ENCODE measurements at regions not wholly inside any gene's neighbourhood (a gene's known extent, or its start where the extent isn't known, plus 50 kb on each side); places are given as distances from the start of the nearest gene placed in this dataset.
A peak's percentile ranks its signal among the peaks of the same experiment; 100 is the strongest.

DNA sequence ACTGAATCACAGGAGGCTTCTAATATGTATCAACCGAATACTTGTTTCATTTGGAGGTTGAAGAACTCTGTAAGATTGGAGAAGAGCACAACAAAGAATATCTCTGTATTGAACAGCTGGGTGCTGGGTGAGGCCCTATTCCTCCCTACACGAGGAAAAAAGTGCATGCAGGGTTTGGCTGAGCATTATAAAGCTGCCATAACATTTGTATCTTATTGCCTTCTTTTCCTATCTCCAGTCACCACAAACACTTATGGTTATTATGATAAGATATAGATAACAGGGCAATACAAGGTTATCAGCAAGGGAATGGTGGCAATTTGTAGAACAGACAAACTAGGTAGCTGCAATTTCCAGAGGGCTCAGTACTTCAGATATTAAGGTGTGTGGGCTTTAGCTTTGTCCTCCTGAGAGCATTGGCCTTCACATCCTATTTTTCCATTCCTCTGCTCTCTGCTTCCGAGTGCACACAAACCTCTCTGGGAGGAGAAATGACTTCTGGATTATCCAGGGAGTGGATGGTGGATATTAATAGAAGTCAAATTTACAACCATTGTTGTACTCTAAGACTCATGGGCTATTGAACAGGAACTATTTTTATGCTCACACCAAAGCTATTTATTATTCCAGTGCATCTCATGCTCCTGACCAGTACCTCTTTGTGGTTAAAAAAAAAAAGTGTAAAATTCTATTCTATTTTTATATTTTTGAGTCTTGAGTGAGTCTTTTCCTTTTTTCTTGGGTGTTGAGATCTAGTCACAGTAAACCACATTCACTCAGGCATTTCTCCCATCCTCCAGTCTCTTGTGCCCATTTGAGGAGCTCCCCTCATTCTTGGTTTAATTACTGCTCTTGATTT lies 248.4 kb downstream of the ETAA1 start:
- ChIA-PET POLR2A (no interaction called here), CTCF (interaction anchor here (0.6 kb wide), 1 partner anchor 363 kb away, joined by 3 read pairs; no protein-coding TSS in a partner anchor)
- no peak for DNase-seq (ENCODE audit: low read depth)
- H3K27me3 ChIP-seq (ENCODE audit: control insufficient read depth, insufficient read depth, low read length), result no peaks in the 10 kb centered on the region
- no peak overlapping the region for H3K4me3 ChIP-seq (ENCODE audit: low read depth, low read length)
- TF ChIP-seq, protein P1, sequence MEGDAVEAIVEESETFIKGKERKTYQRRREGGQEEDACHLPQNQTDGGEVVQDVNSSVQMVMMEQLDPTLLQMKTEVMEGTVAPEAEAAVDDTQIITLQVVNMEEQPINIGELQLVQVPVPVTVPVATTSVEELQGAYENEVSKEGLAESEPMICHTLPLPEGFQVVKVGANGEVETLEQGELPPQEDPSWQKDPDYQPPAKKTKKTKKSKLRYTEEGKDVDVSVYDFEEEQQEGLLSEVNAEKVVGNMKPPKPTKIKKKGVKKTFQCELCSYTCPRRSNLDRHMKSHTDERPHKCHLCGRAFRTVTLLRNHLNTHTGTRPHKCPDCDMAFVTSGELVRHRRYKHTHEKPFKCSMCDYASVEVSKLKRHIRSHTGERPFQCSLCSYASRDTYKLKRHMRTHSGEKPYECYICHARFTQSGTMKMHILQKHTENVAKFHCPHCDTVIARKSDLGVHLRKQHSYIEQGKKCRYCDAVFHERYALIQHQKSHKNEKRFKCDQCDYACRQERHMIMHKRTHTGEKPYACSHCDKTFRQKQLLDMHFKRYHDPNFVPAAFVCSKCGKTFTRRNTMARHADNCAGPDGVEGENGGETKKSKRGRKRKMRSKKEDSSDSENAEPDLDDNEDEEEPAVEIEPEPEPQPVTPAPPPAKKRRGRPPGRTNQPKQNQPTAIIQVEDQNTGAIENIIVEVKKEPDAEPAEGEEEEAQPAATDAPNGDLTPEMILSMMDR (IDR thresholded peaks at IDR 0.05; ENCODE audit: insufficient read depth, low read depth, low read length), result no peak
- no peaks in the 10 kb centered on the region for H3K36me3 ChIP-seq (ENCODE audit: control insufficient read depth, insufficient read depth, low read length)

DNA sequence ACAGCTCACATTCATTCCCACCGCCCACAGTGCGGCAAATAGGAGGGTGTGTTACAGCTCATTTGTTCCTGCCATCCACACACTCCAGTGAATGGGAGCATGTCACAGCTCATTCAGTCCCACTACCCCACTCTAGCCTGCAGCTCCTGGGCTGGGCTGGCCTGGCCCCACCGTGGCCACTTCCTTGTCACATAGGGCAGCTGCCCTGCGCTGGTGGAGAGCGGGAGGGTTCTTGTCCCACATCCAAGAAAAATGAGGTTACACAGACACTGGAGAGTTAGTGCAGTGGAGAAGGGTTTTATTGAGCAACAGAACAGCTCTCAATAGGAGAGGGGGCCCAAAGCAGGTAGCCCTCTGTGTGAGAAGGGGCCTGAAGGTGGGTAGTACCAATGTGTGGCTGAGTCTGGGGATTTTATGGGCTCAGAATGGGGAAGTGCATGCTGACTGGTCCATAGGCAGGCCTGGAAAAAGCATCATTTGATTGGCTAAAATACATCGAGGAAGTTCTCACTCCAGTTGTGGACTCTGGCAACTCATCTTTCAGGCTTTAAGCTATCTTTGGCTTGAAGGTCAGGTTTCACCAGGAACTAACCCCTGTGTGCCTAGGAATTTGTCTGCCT lies 249.7 kb downstream of the ETAA1 start:
- no peak for DNase-seq (ENCODE audit: low read depth)
- CTCF ChIA-PET, result interaction anchor here (0.6 to 1.5 kb wide), 2 partner anchors 195 to 364 kb away, joined by 3 read pairs; no protein-coding TSS in a partner anchor
- POLR2A ChIA-PET, result no interaction called here
- Histone ChIP-seq H3K4me3 (ENCODE audit: low read depth, low read length) (no peak overlapping the region), H3K27me3 (ENCODE audit: control insufficient read depth, insufficient read depth, low read length) (no peaks in the 10 kb centered on the region), H3K36me3 (ENCODE audit: control insufficient read depth, insufficient read depth, low read length) (no peaks in the 10 kb centered on the region)
- TF ChIP-seq, protein P1 (IDR thresholded peaks at IDR 0.05; ENCODE audit: insufficient read depth, low read depth, low read length), result no peak

DNA sequence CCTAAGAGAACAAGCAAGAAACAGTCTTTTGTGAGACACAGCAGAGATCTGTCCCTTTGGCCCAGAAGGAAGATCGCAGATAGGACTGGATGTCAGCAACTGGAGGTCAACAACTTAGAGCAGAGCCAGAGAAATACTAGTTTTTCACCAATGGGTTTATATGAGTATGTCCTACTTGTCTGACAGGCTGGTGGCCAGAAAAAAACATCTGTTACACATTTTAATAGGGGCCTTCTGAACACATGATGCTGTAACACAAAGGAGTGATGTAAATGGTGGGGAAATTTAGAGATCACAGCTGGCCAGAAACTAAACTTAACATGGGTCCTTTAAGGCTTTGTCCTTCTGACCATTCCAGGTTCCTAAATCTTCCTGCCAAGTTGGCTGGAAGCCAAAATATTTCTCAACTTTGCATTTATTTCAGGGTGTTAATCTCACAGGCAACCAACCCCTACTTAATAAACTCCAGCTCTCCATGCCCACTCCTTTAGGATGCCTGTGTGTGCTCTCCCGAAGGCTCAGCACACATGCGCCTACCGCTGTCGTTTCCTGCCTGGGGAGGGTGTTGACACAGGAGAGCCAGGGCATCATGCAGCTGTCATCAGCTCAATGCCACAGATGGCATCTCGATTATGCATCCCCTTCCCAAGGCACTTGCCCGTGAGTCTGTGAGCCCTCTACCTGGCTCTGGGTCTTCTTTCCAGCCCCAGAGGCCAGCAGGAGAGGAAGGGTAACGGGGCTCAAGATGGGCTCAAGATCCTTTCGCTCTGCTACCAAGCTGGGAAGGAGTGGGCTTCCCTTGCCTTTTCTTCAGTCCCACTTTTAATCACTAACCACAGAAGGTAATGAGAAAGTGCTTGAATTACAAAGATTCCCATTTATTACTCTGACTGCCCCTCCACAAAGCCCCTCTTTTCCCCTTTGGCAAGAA lies 252.5 kb downstream of the ETAA1 start:
- peak; percentile 66 for DNase-seq (ENCODE audit: low read depth)
- H3K36me3 ChIP-seq (ENCODE audit: control insufficient read depth, insufficient read depth, low read length), result no peaks in the 10 kb centered on the region
- ChIA-PET CTCF (interaction anchor here (0.5 to 4.1 kb wide), 19 partner anchors 9 to 1222 kb away, joined by 3 to 25 read pairs (median 3); no protein-coding TSS in a partner anchor), POLR2A (no interaction called here)
- TF ChIP-seq, protein P1 (IDR thresholded peaks at IDR 0.05; ENCODE audit: insufficient read depth, low read depth, low read length), result no peak
- H3K4me3 ChIP-seq (ENCODE audit: low read depth, low read length), result no peak overlapping the region
- H3K27me3 ChIP-seq (ENCODE audit: control insufficient read depth, insufficient read depth, low read length), result no peaks in the 10 kb centered on the region

DNA sequence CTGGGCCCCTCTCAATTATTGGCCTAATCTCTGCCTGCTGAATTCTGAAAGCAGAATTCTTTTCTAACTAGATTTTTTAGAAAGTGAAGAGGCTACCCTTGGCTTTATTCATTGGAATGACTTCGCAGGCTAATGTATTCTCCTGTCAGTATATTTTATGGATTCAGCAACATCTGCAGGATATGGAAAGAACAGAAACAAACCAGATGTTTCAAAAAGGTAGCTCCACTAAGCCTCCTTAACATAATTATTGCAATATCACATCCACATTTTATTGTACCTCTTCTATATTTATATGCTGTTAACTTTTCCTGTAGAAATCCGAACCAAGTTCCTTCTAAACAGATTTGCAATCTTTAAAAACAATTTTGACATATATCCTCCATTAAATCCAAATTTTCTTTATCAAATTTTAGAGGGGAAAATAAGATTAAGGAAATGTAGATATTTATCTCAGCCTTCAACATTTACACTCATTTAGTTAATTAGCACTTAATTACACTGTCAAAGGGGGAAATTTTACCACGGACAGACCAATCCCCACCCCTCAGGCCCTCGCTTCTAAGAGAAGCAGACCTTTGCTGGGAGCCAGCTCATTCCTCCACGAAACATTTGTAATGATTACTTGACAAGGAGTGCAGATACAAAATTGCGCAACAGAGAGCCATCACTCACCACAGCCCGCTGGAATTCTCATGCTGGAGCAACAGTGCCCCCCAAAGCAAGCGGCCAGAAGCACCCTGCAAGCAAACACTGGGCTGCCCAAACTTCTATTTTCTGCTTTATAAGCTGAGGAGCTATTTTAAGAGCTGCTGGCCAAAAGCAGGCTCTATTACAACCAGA lies 253.4 kb downstream of the ETAA1 start:
- ChIA-PET POLR2A (interaction anchor here (0.5 to 0.6 kb wide), 2 partner anchors 185 to 191 kb away, joined by 3 to 9 read pairs; no protein-coding TSS in a partner anchor), CTCF (interaction anchor here (0.6 to 4.1 kb wide), 37 partner anchors 10 to 1223 kb away, joined by 3 to 25 read pairs (median 4); no protein-coding TSS in a partner anchor)
- TF ChIP-seq, protein P1 (IDR thresholded peaks at IDR 0.05; ENCODE audit: insufficient read depth, low read depth, low read length), result peak; percentile 90
- no peaks in the 10 kb centered on the region for H3K36me3 ChIP-seq (ENCODE audit: control insufficient read depth, insufficient read depth, low read length)
- peak; percentile 67 for DNase-seq (ENCODE audit: low read depth)
- no peak overlapping the region for H3K4me3 ChIP-seq (ENCODE audit: low read depth, low read length)
- no peaks in the 10 kb centered on the region for H3K27me3 ChIP-seq (ENCODE audit: control insufficient read depth, insufficient read depth, low read length)
